Rectal smooth muscle tissue (tissue), 1 donor: ENCODE measurements at regions not wholly inside any gene's neighbourhood (a gene's known extent, or its start where the extent isn't known, plus 50 kb on each side); places are given as distances from the start of the nearest gene placed in this dataset.

Experiments used
- H3K27ac ChIP-seq: one replicate; pipeline ENCODE4 v1.7.0; 2013; ENCODE audit warnings: low read depth, low read length, inconsistent platforms
- H3K27me3 ChIP-seq: one replicate; pipeline ENCODE4 v1.7.0; 2013; ENCODE audit warnings: low read length; ENCODE audit not compliant: control insufficient read depth, insufficient read depth
- H3K36me3 ChIP-seq: one replicate; pipeline ENCODE4 v1.7.0; 2013; ENCODE audit warnings: low read length; ENCODE audit not compliant: control insufficient read depth, insufficient read depth
- H3K4me1 ChIP-seq: one replicate; pipeline ENCODE4 v1.7.0; 2013; ENCODE audit warnings: low read length; ENCODE audit not compliant: control insufficient read depth, insufficient read depth
- H3K4me3 ChIP-seq: one replicate; pipeline ENCODE4 v1.7.0; 2013; ENCODE audit warnings: low read length
- H3K9ac ChIP-seq: one replicate; pipeline ENCODE4 v1.7.0; 2013; ENCODE audit warnings: low read length

DNA sequence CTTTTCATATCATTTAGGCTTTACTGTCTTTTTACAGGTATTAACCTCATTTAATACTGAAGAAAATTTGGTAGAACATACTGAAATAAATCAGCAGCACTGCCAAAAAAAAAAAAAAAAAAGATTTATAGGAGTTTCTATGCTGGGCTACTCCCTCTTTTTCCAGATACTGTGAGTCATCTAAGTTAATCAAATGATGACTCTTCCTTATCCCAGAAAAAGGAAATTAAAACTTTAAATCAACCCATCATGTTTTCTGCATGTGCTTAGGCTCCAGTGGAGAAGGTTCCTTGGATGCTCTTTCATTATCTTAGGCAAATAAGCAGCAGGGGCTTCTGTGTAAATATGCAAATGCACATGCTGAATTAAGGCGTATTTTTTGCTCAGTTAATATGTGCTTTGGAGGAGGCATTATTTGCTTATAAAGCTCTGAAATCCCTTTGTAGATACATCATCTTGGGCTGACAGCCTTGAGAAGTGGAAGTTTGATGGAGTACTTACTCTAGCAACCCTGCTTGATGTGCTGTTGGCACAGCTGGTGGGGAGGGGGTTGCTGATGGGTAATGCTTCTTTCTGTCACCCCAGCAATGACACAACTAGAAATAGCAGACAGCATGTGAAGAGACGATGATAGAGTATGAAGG is 136.1 kb downstream of the C4orf33 start:
- Histone ChIP-seq H3K27me3 (no peaks in the 10 kb centered on the region), H3K36me3 (no peaks in the 10 kb centered on the region), H3K4me3 (no peak overlapping the region), H3K4me1 (no peaks in the 10 kb centered on the region), H3K27ac (no peak overlapping the region), H3K9ac (no peak overlapping the region)

DNA sequence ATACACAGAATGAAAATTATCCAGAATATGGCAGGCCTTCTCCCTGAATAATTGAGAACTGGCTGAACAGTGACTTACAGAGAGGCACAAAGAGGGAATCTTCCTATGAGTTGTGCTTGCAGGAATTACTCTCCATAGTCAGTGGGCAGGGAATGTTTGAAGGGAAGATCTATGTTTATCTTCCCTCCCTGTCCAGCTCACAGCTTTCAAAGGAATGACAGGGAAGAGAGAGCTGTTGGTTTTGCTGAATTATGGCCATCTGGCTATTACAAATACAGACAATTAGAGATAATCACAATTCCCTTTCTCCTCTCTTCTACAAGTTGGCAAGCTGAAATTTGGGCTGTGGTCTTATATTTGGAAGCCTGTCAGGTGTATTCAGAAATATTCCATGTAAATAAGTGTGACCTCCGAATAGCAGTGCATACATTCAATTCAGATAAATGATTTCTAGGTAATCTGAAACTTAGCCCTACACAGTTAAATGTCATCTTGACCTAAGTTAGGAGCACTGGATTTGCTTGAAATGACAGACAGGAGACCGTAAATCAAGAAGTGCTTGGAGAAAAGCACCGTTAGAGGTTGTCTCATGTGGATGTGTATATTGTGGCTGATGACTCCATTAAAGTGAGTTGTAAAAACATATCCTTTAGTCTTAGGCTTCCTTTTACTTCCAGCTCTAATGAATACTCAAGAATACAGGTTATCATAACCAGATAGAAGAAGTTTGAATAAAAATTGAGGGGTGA is 136.8 kb downstream of the C4orf33 start:
- Histone ChIP-seq H3K27ac (no peak overlapping the region), H3K27me3 (no peaks in the 10 kb centered on the region), H3K36me3 (no peaks in the 10 kb centered on the region), H3K9ac (no peak overlapping the region), H3K4me1 (no peaks in the 10 kb centered on the region), H3K4me3 (no peak overlapping the region)

DNA sequence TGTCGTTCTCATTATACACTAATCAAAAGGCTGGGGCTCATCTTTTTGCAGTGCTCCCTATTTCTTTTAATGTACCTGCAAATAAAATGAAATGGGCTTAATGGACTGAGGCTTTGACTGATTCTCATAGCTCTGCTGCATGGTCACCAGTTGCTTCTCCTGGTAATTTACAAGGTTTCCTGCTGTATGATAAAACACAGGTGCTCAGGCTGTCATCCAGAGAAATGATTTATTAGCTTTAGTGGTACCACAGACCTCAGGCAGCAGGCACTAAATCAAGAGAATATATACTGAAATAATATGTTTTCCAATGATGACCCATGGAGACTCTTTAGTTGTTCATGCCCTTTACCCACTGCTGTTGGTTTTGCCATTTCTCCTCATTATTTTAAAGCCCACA is 137.7 kb downstream of the C4orf33 start:
- Histone ChIP-seq H3K9ac (no peak overlapping the region), H3K4me3 (no peak overlapping the region), H3K27me3 (no peaks in the 10 kb centered on the region), H3K36me3 (no peaks in the 10 kb centered on the region), H3K4me1 (no peaks in the 10 kb centered on the region), H3K27ac (no peak overlapping the region)

DNA sequence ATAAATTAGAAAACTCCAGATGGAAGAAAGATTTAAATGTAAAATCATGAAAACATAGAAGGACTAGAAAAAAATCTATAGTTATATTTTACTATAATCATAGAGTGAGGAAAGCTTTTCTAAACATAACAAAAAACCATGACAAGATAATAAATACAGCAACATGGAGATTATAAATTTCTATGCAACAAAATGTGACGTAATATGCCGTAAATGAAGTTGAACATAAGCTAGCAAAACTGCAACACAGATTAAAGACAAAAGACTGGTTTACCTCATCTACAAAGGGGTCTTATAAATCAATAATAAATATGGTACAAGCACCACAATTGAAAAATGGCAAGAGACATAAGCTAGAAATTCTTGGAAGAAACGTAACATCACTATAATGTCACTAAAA is 140.4 kb downstream of the C4orf33 start:
- Histone ChIP-seq H3K4me3 (no peak overlapping the region), H3K4me1 (no peaks in the 10 kb centered on the region), H3K27ac (no peak overlapping the region), H3K9ac (no peak overlapping the region), H3K27me3 (no peaks in the 10 kb centered on the region), H3K36me3 (no peaks in the 10 kb centered on the region)

DNA sequence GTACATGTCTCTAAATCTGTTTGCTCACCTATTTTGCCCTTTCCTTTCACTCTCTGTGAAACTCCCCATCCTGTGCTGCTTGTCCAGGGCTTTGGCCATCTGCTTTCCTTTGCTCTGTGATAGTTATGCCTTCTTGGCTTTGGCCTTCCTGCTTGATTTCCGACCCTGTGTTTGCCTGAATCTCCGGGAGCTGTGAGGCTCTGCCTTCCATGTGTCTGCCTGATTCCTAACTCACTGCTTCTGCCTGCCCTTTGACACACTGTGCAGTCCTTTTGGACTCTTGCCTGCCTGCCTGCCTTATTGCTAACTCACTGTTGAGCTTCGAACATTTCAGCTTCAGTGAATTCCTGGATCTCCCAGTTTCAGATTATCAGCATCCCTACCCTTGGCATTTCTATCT is 143.1 kb downstream of the C4orf33 start:
- Histone ChIP-seq H3K9ac (no peak overlapping the region), H3K36me3 (no peaks in the 10 kb centered on the region), H3K4me3 (no peak overlapping the region), H3K27me3 (no peaks in the 10 kb centered on the region), H3K4me1 (no peaks in the 10 kb centered on the region), H3K27ac (no peak overlapping the region)

DNA sequence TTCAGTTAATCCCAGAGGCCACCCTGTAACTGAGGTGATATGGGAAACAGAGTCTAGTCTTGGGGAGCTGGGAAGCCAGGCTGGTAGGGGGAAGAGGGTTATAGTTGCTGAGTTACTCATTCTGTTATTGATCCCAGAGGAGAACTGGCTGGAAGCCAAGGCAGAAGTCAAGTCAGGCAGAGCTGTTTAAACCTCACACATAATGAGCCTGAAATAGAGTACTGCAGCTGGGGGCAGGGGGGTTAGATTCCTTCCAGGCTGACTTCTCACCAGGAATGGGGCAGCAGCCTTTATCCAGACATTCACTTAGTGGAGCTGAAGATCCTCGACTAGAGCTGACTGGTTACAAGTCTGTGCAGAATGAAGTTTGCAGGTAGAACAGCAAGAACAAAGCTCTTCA is 144.9 kb downstream of the C4orf33 start:
- Histone ChIP-seq H3K36me3 (no peaks in the 10 kb centered on the region), H3K27ac (no peak overlapping the region), H3K4me1 (no peaks in the 10 kb centered on the region), H3K9ac (no peak overlapping the region), H3K4me3 (no peak overlapping the region), H3K27me3 (no peaks in the 10 kb centered on the region)

DNA sequence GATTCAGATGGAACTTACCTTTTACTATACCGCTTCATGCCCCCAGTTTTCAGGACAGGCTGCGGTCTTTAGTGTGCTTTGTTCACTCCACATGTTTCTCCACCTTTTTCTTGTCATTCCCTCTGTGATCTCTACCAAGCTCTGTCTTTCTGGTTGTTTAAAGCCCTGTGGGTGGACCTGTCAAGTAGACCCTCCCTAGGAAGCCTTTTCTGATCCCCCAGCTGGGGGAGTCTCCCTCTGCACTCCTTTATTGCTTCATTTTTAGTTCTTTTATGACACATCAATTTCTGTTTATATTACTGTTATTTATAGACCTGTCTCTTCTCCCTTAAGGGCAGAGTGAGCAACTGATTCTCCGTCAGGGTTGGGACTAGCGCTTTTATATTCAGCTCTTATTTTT is 150.2 kb downstream of the C4orf33 start:
- Histone ChIP-seq H3K4me1 (no peaks in the 10 kb centered on the region), H3K4me3 (no peak overlapping the region), H3K27me3 (no peaks in the 10 kb centered on the region), H3K36me3 (no peaks in the 10 kb centered on the region), H3K9ac (no peak overlapping the region), H3K27ac (no peak overlapping the region)

DNA sequence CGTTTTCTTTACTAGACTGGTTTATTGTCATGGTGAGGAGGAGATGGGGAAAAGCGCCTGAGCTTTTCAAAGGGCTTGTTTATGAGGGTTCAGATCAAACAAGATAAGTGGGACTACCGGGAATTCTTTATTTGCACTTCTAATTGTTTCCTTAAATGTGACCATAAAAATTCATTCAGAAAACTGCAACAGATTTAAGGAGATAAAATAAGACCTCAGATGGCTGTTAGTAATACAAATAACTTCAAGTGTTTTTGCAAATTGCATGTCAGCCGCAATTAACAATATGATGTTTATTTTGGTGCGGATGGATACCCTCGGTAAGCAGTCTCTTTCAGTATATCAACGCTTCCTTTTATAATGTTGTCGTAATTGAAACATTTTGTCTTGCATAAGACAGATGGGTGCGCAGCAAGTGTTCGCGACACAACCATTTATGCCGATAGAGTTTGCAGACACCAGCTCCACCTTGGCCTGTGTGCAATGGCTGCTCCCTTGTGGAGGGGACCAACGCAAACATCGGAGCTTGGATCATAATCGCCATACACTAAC is 151.0 kb downstream of the C4orf33 start:
- H3K4me3 ChIP-seq, result no peak overlapping the region
- no peak overlapping the region for H3K27ac ChIP-seq
- H3K36me3 ChIP-seq, result no peaks in the 10 kb centered on the region

DNA sequence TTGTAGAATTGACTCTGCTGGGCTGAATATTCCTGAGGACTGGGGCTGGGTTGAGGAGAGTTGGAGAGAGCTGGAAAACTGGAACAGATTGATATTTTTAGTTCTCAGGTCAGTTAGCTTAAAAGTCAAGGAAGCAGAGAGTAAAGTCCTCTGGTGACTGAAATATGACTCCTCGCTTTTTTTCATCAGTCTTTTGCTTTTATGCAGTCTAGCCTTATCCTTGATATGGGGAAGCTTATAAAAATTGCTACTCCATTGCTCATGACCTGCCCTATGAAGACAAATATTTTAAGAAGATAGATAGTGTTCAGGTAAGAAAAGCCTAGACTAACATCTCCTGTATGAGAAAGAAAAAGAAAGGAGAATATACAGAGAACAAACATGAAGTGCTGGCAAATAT is 152.7 kb downstream of the C4orf33 start:
- H3K4me3 ChIP-seq, result no peak overlapping the region
- H3K9ac ChIP-seq, result no peak overlapping the region
- no peak overlapping the region for H3K27ac ChIP-seq
- H3K4me1 ChIP-seq, result no peaks in the 10 kb centered on the region
- no peaks in the 10 kb centered on the region for H3K27me3 ChIP-seq
- H3K36me3 ChIP-seq, result no peaks in the 10 kb centered on the region

More for the DNA sequence above, 151.0 kb downstream of the C4orf33 start:
- no peaks in the 10 kb centered on the region for H3K27me3 ChIP-seq
- H3K9ac ChIP-seq, result no peak overlapping the region
- H3K4me1 ChIP-seq, result no peaks in the 10 kb centered on the region

DNA sequence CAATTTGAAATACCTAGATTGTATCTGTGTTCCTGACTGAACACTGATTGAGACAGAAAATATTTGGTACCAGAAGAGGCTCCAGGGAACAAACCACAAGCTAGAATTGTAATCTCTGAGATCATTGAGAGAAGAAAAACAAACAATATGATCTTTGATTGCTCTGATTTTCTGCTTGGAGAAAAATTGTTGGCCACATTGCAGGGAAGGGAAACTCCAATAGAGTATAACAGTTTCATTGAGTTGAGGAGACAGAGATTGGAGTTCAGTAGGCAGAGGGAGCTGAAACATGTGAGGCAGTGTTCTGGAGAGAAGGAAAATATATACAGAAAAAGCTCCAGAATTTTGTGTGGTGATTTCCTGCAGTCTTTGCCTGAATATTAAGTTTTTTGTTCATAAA is 158.2 kb downstream of the C4orf33 start:
- Histone ChIP-seq H3K27me3 (no peaks in the 10 kb centered on the region), H3K4me3 (no peak overlapping the region), H3K36me3 (no peaks in the 10 kb centered on the region), H3K4me1 (no peaks in the 10 kb centered on the region), H3K27ac (no peak overlapping the region), H3K9ac (no peak overlapping the region)

DNA sequence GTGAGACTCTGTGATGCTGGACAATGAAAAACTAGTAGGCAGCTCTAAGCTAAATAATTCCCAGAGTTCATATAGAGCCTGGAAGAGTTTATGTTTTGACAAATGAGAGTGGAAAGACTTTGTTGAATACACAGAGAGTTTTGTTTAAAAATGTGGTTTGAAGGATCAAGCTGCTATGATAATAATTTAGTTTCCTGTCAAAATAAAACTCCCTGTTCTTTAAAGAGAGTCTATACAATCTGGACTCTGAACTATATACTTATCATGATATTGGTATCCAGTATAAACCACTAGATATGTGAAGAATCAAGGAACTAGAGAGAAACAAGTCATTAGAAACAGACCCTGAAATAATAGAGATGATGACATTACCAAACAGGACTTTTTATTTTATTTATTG is 158.6 kb downstream of the C4orf33 start:
- Histone ChIP-seq H3K27me3 (no peaks in the 10 kb centered on the region), H3K27ac (no peak overlapping the region), H3K4me1 (no peaks in the 10 kb centered on the region), H3K4me3 (no peak overlapping the region), H3K9ac (no peak overlapping the region), H3K36me3 (no peaks in the 10 kb centered on the region)

DNA sequence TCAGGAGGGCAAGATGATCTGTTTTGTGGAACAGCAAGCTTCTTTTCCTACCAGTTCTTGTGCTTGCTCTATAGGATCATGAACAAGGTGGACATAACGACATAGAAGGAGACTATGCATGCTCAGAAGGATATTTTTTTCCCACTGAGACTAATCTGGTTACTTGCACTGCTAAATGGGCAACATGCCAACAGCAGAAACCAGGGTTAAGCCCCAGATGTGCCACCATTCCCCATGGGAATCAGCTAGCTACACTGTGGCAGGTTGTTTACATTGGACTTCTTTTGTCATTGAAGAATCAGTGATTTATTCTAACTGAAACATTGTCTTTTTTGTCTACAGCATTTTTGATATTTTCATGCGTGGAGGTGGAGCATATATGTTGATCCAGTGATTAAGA is 165.6 kb downstream of the C4orf33 start:
- Histone ChIP-seq H3K27me3 (no peaks in the 10 kb centered on the region), H3K9ac (no peak overlapping the region)

More for the DNA sequence above, 165.6 kb downstream of the C4orf33 start:
- Histone ChIP-seq H3K4me1 (no peaks in the 10 kb centered on the region), H3K36me3 (no peaks in the 10 kb centered on the region), H3K27ac (no peak overlapping the region), H3K4me3 (no peak overlapping the region)
